Aorta (tissue), 5 donors: ENCODE measurements at regions not wholly inside any gene's neighbourhood (a gene's known extent, or its start where the extent isn't known, plus 50 kb on each side); places are given as distances from the start of the nearest gene placed in this dataset.
"Not testable (repeated sequence)": the region's sequence is repeated elsewhere in the genome, so short reads cannot be mapped to it uniquely, and the experiment has no call there.

Experiments
- ATAC-seq: fragments of 200-7000 bp; cut with Tn5 transposase; one replicate; pipeline ENCODE4 v1.9.1; 2022; ENCODE audit warnings: moderate library complexity; ENCODE audit not compliant: low FRiP score
- DNase-seq, 2 donors: peaks; one replicate each; pipeline ENCODE4 v3.0.0-alpha.2; 2020
- H3K27ac ChIP-seq, 2 donors: one replicate each; pipeline ENCODE4 v1.5.1; 2013; ENCODE audit warnings: low read length in 2 of 2, mild to moderate bottlenecking in 2 of 2, moderate library complexity in 2 of 2, control low read depth in 1 of 2, inconsistent platforms in 1 of 2, low read depth in 1 of 2
- H3K27me3 ChIP-seq, 2 donors: one replicate each; pipeline ENCODE4 v1.6.1; 2013; ENCODE audit warnings: control low read depth in 1 of 2, low read length in 1 of 2, mild to moderate bottlenecking in 1 of 2, moderate library complexity in 1 of 2; ENCODE audit not compliant: insufficient read depth in 2 of 2, control insufficient read depth in 1 of 2
- H3K36me3 ChIP-seq, 2 donors: one replicate each; pipeline ENCODE4 v1.6.1; 2013; ENCODE audit warnings: control low read depth in 1 of 2, low read length in 1 of 2, mild to moderate bottlenecking in 1 of 2; ENCODE audit not compliant: insufficient read depth in 2 of 2, control insufficient read depth in 1 of 2
- H3K4me1 ChIP-seq, 2 donors: one replicate each; pipeline ENCODE4 v1.6.1; 2013; ENCODE audit warnings: low read length in 2 of 2, control low read depth in 1 of 2, mild to moderate bottlenecking in 1 of 2, moderate library complexity in 1 of 2; ENCODE audit not compliant: insufficient read depth in 2 of 2, control insufficient read depth in 1 of 2
- H3K4me3 ChIP-seq, 2 donors: one replicate each; pipeline ENCODE4 v1.5.1; 2013; ENCODE audit warnings: low read length in 2 of 2, control low read depth in 1 of 2, mild to moderate bottlenecking in 1 of 2
- H3K9me3 ChIP-seq: one replicate; pipeline ENCODE4 v1.6.1; 2013; ENCODE audit warnings: mild to moderate bottlenecking, low read length; ENCODE audit not compliant: control insufficient read depth
- WGBS, 2 donors: extraction: QIAGEN DNeasy Blood & Tissue Kit; methylation state at CpG; one replicate each; pipeline ENCODE4 v1.1.7; 2013; 5-methylcytosine and 5-hydroxymethylcytosine counted together
- intact Hi-C, 2 donors: fragments of 100-400 bp; cut with DNase I; formaldehyde crosslinking; loops; one replicate each; pipeline versions ENCODE4 v1.14.2 to v1.15.0; 2022
- donor health status: healthy with polysubstance abuse.
- donor health status: Bipolar disorder and iron deficiency.
- donor health status: DM: no; HTN: no; CAD: no.
- donor health status: DM: no; HTN: no; CAD: no.
- donor health status: DM: yes; HTN: yes; CAD: no.

GRCh38 chr5:179404321-179405053 is 59.2 kb upstream of the ADAMTS2 start:
- Histone ChIP-seq H3K9me3 (peaks cover 6% of the 10 kb centered on the region), H3K4me1 (no peaks in the 10 kb centered on the region), H3K27ac (no peak overlapping the region), H3K4me3 (no peak overlapping the region), H3K36me3 (no peaks in the 10 kb centered on the region), H3K27me3 (peaks cover 0 to 1% of the 10 kb centered on the region in 2 donors)
- DNase-seq, result no peak
- intact Hi-C loops, result loop anchor here (5.0 to 10.0 kb wide), 2 partner anchors 237 to 240 kb away; no protein-coding TSS in a partner anchor
- WGBS, 2 donors, result 87 to 89% methylated on average over 6 of the region's 6 CpGs
- ATAC-seq, result no peak

- ATAC-seq (no peak), DNase-seq (no peak)
- intact Hi-C loops, result loop anchor here (5.0 to 10.0 kb wide), 2 partner anchors 236 to 239 kb away; no protein-coding TSS in a partner anchor
- Histone ChIP-seq H3K9me3 (peaks cover 8% of the 10 kb centered on the region), H3K27me3 (peaks cover 0 to 1% of the 10 kb centered on the region in 2 donors), H3K27ac (no peak overlapping the region), H3K4me3 (no peak overlapping the region), H3K4me1 (no peaks in the 10 kb centered on the region), H3K36me3 (no peaks in the 10 kb centered on the region)
- 68 to 80% methylated on average over 6 of the region's 6 CpGs for WGBS, 2 donors
Observed at GRCh38 chr5:179403426-179404147, 58.3 kb upstream of the ADAMTS2 start.

- H3K27ac ChIP-seq, H3K9me3 ChIP-seq, H3K4me3 ChIP-seq, H3K4me1 ChIP-seq, H3K27me3 ChIP-seq, H3K36me3 ChIP-seq, DNase-seq, ATAC-seq: not testable (repeated sequence)
- intact Hi-C loops, result loop anchor here (5.0 to 10.0 kb wide), 2 partner anchors 233 to 236 kb away; no protein-coding TSS in a partner anchor
- 75 to 80% methylated on average over 2 of the region's 2 CpGs for WGBS, 2 donors
Observed at GRCh38 chr5:179400435-179400834, 55.2 kb upstream of the ADAMTS2 start.

GRCh38 chr5:179400020-179400419 is 54.8 kb upstream of the ADAMTS2 start:
- H3K27me3 ChIP-seq, result peaks cover 0 to 1% of the 10 kb centered on the region in 2 donors
- DNase-seq, result no peak
- H3K4me1 ChIP-seq, result no peaks in the 10 kb centered on the region
- peaks cover 8% of the 10 kb centered on the region for H3K9me3 ChIP-seq
- H3K27ac ChIP-seq, result no peak overlapping the region
- intact Hi-C loops, result loop anchor here (5.0 to 10.0 kb wide), 2 partner anchors 233 to 235 kb away; no protein-coding TSS in a partner anchor
- no peaks in the 10 kb centered on the region for H3K36me3 ChIP-seq
- ATAC-seq, result no peak
- no peak overlapping the region for H3K4me3 ChIP-seq
- 46 to 51% methylated on average over 3 of the region's 3 CpGs for WGBS, 2 donors

- DNase-seq, ATAC-seq, H3K4me3 ChIP-seq, H3K9me3 ChIP-seq, intact Hi-C loops, H3K27ac ChIP-seq, H3K27me3 ChIP-seq, H3K4me1 ChIP-seq, H3K36me3 ChIP-seq: not testable (repeated sequence)
- whole genome bisulfite sequencing, 2 donors, result 82 to 90% methylated on average over 2 of the region's 2 CpGs
Observed at GRCh38 chr5:179399327-179399726, 54.1 kb upstream of the ADAMTS2 start.

GRCh38 chr5:179397516-179397915 is 52.3 kb upstream of the ADAMTS2 start:
- no peak for DNase-seq
- intact Hi-C loops, result no loop called here
- 27 to 33% methylated on average over 3 of the region's 3 CpGs for WGBS, 2 donors
- Histone ChIP-seq H3K4me3 (no peak overlapping the region), H3K27ac (no peak overlapping the region), H3K27me3 (peaks cover 0 to 1% of the 10 kb centered on the region in 2 donors), H3K4me1 (no peaks in the 10 kb centered on the region), H3K9me3 (peaks cover 15% of the 10 kb centered on the region), H3K36me3 (no peaks in the 10 kb centered on the region)
- no peak for ATAC-seq
